ENCODE measurements at regions not wholly inside any gene's neighbourhood (a gene's known extent, or its start where the extent isn't known, plus 50 kb on each side); places are given as distances from the start of the nearest gene placed in this dataset.

GRCh38 chr17:53932386-53932785 lies 109.7 kb downstream of the KIF2B start:
- H3K27me3 ChIP-seq (ENCODE audit: control insufficient read depth in 4 of 4, insufficient read depth in 4 of 4, low read length in 3 of 4), result no peaks in the 10 kb centered on the region
- H3K36me3 ChIP-seq (ENCODE audit: control insufficient read depth in 4 of 4, insufficient read depth in 3 of 4, low read depth in 1 of 4, low read length in 3 of 4), result no peaks in the 10 kb centered on the region
- no peaks in the 10 kb centered on the region for H3K9me3 ChIP-seq (ENCODE audit: control insufficient read depth in 4 of 4, low read length in 3 of 4)
- TF ChIP-seq ZBTB33 (IDR thresholded peaks at IDR 0.05) (no peak), JUND (IDR thresholded peaks at IDR 0.05) (no peak), NR2F2 (IDR thresholded peaks at IDR 0.05) (no peak), FOXA2 (IDR thresholded peaks at IDR 0.05) (no peak), GABPA (IDR thresholded peaks at IDR 0.05 in 1 of 2, conservative IDR thresholded peaks at IDR 0.05 in 1 of 2) (no peak), YY1 (IDR thresholded peaks at IDR 0.05) (no peak), HNF4G (IDR thresholded peaks at IDR 0.05) (no peak), ATF3 (IDR thresholded peaks at IDR 0.05) (no peak), RAD21 (IDR thresholded peaks at IDR 0.05) (no peak), HNF4A (conservative IDR thresholded peaks at IDR 0.05) (no peak), TAF1 (conservative IDR thresholded peaks at IDR 0.05) (no peak)
- TF ChIP-seq, protein P1, sequence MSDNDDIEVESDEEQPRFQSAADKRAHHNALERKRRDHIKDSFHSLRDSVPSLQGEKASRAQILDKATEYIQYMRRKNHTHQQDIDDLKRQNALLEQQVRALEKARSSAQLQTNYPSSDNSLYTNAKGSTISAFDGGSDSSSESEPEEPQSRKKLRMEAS (IDR thresholded peaks at IDR 0.05), result no peak
- TF ChIP-seq, protein P2, sequence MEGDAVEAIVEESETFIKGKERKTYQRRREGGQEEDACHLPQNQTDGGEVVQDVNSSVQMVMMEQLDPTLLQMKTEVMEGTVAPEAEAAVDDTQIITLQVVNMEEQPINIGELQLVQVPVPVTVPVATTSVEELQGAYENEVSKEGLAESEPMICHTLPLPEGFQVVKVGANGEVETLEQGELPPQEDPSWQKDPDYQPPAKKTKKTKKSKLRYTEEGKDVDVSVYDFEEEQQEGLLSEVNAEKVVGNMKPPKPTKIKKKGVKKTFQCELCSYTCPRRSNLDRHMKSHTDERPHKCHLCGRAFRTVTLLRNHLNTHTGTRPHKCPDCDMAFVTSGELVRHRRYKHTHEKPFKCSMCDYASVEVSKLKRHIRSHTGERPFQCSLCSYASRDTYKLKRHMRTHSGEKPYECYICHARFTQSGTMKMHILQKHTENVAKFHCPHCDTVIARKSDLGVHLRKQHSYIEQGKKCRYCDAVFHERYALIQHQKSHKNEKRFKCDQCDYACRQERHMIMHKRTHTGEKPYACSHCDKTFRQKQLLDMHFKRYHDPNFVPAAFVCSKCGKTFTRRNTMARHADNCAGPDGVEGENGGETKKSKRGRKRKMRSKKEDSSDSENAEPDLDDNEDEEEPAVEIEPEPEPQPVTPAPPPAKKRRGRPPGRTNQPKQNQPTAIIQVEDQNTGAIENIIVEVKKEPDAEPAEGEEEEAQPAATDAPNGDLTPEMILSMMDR (IDR thresholded peaks at IDR 0.05; ENCODE audit: low read depth, low read length, missing input control), result no peak
- WGBS, result 78% methylated on average over 2 of the region's 2 CpGs
- no peak for DNase-seq (ENCODE audit: low spot score)
- H3K9ac ChIP-seq (ENCODE audit: low read depth in 1 of 2, low read length in 2 of 2), result no peak overlapping the region
- H3K4me3 ChIP-seq (ENCODE audit: low read depth in 1 of 3, low read length in 3 of 3), result no peak overlapping the region
- H3K4me1 ChIP-seq (ENCODE audit: control insufficient read depth in 4 of 4, insufficient read depth in 4 of 4, low read length in 3 of 4), result no peaks in the 10 kb centered on the region
- no peak overlapping the region for H3K27ac ChIP-seq (ENCODE audit: low read depth in 1 of 2, low read length in 2 of 2)

- Histone ChIP-seq H3K36me3 (ENCODE audit: control insufficient read depth in 4 of 4, insufficient read depth in 3 of 4, low read depth in 1 of 4, low read length in 3 of 4) (no peaks in the 10 kb centered on the region), H3K27ac (ENCODE audit: low read depth in 1 of 2, low read length in 2 of 2) (no peak overlapping the region), H3K4me1 (ENCODE audit: control insufficient read depth in 4 of 4, insufficient read depth in 4 of 4, low read length in 3 of 4) (no peaks in the 10 kb centered on the region), H3K9ac (ENCODE audit: low read depth in 1 of 2, low read length in 2 of 2) (no peak overlapping the region), H3K4me3 (ENCODE audit: low read depth in 1 of 3, low read length in 3 of 3) (no peak overlapping the region), H3K27me3 (ENCODE audit: control insufficient read depth in 4 of 4, insufficient read depth in 4 of 4, low read length in 3 of 4) (no peaks in the 10 kb centered on the region), H3K9me3 (ENCODE audit: control insufficient read depth in 4 of 4, low read length in 3 of 4) (no peaks in the 10 kb centered on the region)
- TF ChIP-seq FOXA1 (IDR thresholded peaks at IDR 0.05), result no peak
- whole genome bisulfite sequencing, result 87% methylated on average over 2 of the region's 2 CpGs
- DNase-seq (ENCODE audit: low spot score), result no peak
These were observed 112.2 kb downstream of the KIF2B start for GRCh38 chr17:53934931-53935330.

GRCh38 chr17:53941231-53941630 lies 118.5 kb downstream of the KIF2B start:
- Histone ChIP-seq H3K9ac (ENCODE audit: low read depth in 1 of 2, low read length in 2 of 2) (no peak overlapping the region), H3K4me3 (ENCODE audit: low read depth in 1 of 3, low read length in 3 of 3) (no peak overlapping the region), H3K27ac (ENCODE audit: low read depth in 1 of 2, low read length in 2 of 2) (no peak overlapping the region), H3K9me3 (ENCODE audit: control insufficient read depth in 4 of 4, low read length in 3 of 4) (no peaks in the 10 kb centered on the region), H3K27me3 (ENCODE audit: control insufficient read depth in 4 of 4, insufficient read depth in 4 of 4, low read length in 3 of 4) (no peaks in the 10 kb centered on the region), H3K36me3 (ENCODE audit: control insufficient read depth in 4 of 4, insufficient read depth in 3 of 4, low read depth in 1 of 4, low read length in 3 of 4) (no peaks in the 10 kb centered on the region), H3K4me1 (ENCODE audit: control insufficient read depth in 4 of 4, insufficient read depth in 4 of 4, low read length in 3 of 4) (no peaks in the 10 kb centered on the region)
- no peak for DNase-seq (ENCODE audit: low spot score)
- TF ChIP-seq TAF1 (conservative IDR thresholded peaks at IDR 0.05), result no peak
- TF ChIP-seq SP1 (IDR thresholded peaks at IDR 0.05), result no peak
- TF ChIP-seq, protein P3, sequence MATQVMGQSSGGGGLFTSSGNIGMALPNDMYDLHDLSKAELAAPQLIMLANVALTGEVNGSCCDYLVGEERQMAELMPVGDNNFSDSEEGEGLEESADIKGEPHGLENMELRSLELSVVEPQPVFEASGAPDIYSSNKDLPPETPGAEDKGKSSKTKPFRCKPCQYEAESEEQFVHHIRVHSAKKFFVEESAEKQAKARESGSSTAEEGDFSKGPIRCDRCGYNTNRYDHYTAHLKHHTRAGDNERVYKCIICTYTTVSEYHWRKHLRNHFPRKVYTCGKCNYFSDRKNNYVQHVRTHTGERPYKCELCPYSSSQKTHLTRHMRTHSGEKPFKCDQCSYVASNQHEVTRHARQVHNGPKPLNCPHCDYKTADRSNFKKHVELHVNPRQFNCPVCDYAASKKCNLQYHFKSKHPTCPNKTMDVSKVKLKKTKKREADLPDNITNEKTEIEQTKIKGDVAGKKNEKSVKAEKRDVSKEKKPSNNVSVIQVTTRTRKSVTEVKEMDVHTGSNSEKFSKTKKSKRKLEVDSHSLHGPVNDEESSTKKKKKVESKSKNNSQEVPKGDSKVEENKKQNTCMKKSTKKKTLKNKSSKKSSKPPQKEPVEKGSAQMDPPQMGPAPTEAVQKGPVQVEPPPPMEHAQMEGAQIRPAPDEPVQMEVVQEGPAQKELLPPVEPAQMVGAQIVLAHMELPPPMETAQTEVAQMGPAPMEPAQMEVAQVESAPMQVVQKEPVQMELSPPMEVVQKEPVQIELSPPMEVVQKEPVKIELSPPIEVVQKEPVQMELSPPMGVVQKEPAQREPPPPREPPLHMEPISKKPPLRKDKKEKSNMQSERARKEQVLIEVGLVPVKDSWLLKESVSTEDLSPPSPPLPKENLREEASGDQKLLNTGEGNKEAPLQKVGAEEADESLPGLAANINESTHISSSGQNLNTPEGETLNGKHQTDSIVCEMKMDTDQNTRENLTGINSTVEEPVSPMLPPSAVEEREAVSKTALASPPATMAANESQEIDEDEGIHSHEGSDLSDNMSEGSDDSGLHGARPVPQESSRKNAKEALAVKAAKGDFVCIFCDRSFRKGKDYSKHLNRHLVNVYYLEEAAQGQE (IDR thresholded peaks at IDR 0.05), result no peak
- no peak for TF ChIP-seq EGR1 (IDR thresholded peaks at IDR 0.05; ENCODE audit: low read depth in 2 of 2)
- no peak for TF ChIP-seq FOXA2 (IDR thresholded peaks at IDR 0.05)
- TF ChIP-seq, protein P2 (IDR thresholded peaks at IDR 0.05; ENCODE audit: low read depth, low read length, missing input control), result no peak
- no peak for TF ChIP-seq FOXA1 (IDR thresholded peaks at IDR 0.05)
- no peak for TF ChIP-seq GABPA (IDR thresholded peaks at IDR 0.05 in 1 of 2, conservative IDR thresholded peaks at IDR 0.05 in 1 of 2)
- TF ChIP-seq JUND (IDR thresholded peaks at IDR 0.05), result no peak
- TF ChIP-seq NR2F2 (IDR thresholded peaks at IDR 0.05), result no peak
- no peak for TF ChIP-seq HNF4A (conservative IDR thresholded peaks at IDR 0.05)
- TF ChIP-seq RAD21 (IDR thresholded peaks at IDR 0.05), result no peak
- no peak for TF ChIP-seq HNF4G (IDR thresholded peaks at IDR 0.05)
- no peak for TF ChIP-seq ATF3 (IDR thresholded peaks at IDR 0.05)
- TF ChIP-seq, protein P1 (IDR thresholded peaks at IDR 0.05), result no peak

Data from liver (tissue), 8 donors.